IMR-90 (cell line): ENCODE measurements at regions not wholly inside any gene's neighbourhood (a gene's known extent, or its start where the extent isn't known, plus 50 kb on each side); places are given as distances from the start of the nearest gene placed in this dataset.

ENCODE experiments used
- ATAC-seq: fragments of 200-7000 bp; cut with Tn5 transposase; 2 replicates; pipeline ENCODE4 v1.9.1; 2020; ENCODE audit warnings: low read depth, mild to moderate bottlenecking, moderate library complexity
- BruUV-seq: library from RNA; stranded (reverse); fragments of 400-500 nt; replicated peaks from 2 replicates; lab custom pipeline; 2021; lab: Mats Ljungman, UMichigan
- CTCF ChIA-PET: fragments of 300-600 bp; formaldehyde crosslinking; extraction: SDS; loops from one replicate; lab custom pipeline; 2021; ENCODE audit warnings: antibody characterized with exemption; lab: Yijun Ruan, JAX
- POLR2A ChIA-PET: fragments of 300-600 bp; sonication (Branson Sonifier 250); formaldehyde crosslinking; loops from one replicate; lab custom pipeline; 2022; ENCODE audit warnings: antibody characterized with exemption; ENCODE audit not compliant: unreplicated experiment; lab: Charles Lee
- DNase-seq: peaks from one replicate; pipeline ENCODE4 v3.0.0; 2013
- H2AFZ ChIP-seq: replicated peaks from 2 replicates; pipeline ENCODE3; 2013; ENCODE audit warnings: low read length, mild to moderate bottlenecking; ENCODE audit not compliant: poor library complexity
- H2AK5ac ChIP-seq: 2 replicates; pipeline ENCODE4 v1.6.1; 2013; ENCODE audit warnings: low read depth, low read length, inconsistent platforms
- H2AK9ac ChIP-seq: replicated peaks from 2 replicates; pipeline ENCODE3; 2013; ENCODE audit warnings: mild to moderate bottlenecking, low read depth, low read length, moderate library complexity; ENCODE audit not compliant: poor library complexity
- H2BK120ac ChIP-seq: 2 replicates; pipeline ENCODE4 v1.6.1; 2013; ENCODE audit warnings: low read depth, low read length, inconsistent platforms
- H2BK15ac ChIP-seq: 3 replicates; pipeline ENCODE4 v1.6.1; 2013; ENCODE audit warnings: low read depth, low read length, inconsistent platforms
- H2BK20ac ChIP-seq: 2 replicates; pipeline ENCODE4 v1.6.1; 2013; ENCODE audit warnings: low read depth, mild to moderate bottlenecking, inconsistent platforms, low read length, moderate library complexity
- H2BK5ac ChIP-seq: 2 replicates; pipeline ENCODE4 v1.6.1; 2013; ENCODE audit warnings: mild to moderate bottlenecking, low read depth, low read length, inconsistent platforms; ENCODE audit not compliant: poor library complexity, severe bottlenecking
- H3K14ac ChIP-seq: replicated peaks from 2 replicates; pipeline ENCODE4 v1.6.1; 2013; ENCODE audit warnings: low read depth, low read length, inconsistent platforms
- H3K18ac ChIP-seq: 2 replicates; pipeline ENCODE4 v1.6.1; 2013; ENCODE audit warnings: low read depth, low read length, control low read depth
- H3K23ac ChIP-seq: 2 replicates; pipeline ENCODE4 v1.6.1; 2013; ENCODE audit warnings: low read depth, low read length, inconsistent platforms
- H3K27ac ChIP-seq: 2 replicates; pipeline ENCODE4 v1.5.1; 2013; ENCODE audit warnings: mild to moderate bottlenecking, control low read depth, low read length; ENCODE audit not compliant: insufficient read depth
- H3K27me3 ChIP-seq: 2 replicates; pipeline ENCODE4 v1.6.1; 2013; ENCODE audit warnings: low read length; ENCODE audit not compliant: control insufficient read depth, insufficient read depth
- H3K36me3 ChIP-seq: 2 replicates; pipeline ENCODE4 v1.6.1; 2013; ENCODE audit warnings: low read length, mixed read lengths; ENCODE audit not compliant: control insufficient read depth, insufficient read depth
- H3K4ac ChIP-seq: 2 replicates; pipeline ENCODE4 v1.6.1; 2013; ENCODE audit warnings: low read depth, low read length, inconsistent platforms
- H3K4me1 ChIP-seq: 2 replicates; pipeline ENCODE4 v1.6.1; 2013; ENCODE audit warnings: low read length, mixed read lengths; ENCODE audit not compliant: control insufficient read depth, insufficient read depth
- H3K4me2 ChIP-seq: 2 replicates; pipeline ENCODE4 v1.6.1; 2013; ENCODE audit warnings: low read depth, mild to moderate bottlenecking, control low read depth, low read length, moderate library complexity
- H3K4me3 ChIP-seq: 2 replicates; pipeline ENCODE4 v1.5.1; 2013; ENCODE audit warnings: low read depth, mild to moderate bottlenecking, control low read depth, low read length, moderate library complexity; ENCODE audit not compliant: insufficient read depth
- H3K56ac ChIP-seq: 2 replicates; pipeline ENCODE4 v1.6.1; 2013; ENCODE audit warnings: low read length, inconsistent platforms; ENCODE audit not compliant: insufficient read depth; ENCODE audit errors: extremely low read depth
- H3K79me1 ChIP-seq, 2 experiments: 2 replicates each; pipeline ENCODE4 v1.6.1; 2013; ENCODE audit warnings: low read length in 2 of 2, inconsistent platforms in 1 of 2, low read depth in 1 of 2
- H3K9ac ChIP-seq: 2 replicates; pipeline ENCODE4 v1.6.1; 2013; ENCODE audit warnings: low read depth, low read length, control low read depth
- H3K9me1 ChIP-seq: 2 replicates; pipeline ENCODE4 v1.6.1; 2013; ENCODE audit warnings: low read length, inconsistent platforms; ENCODE audit not compliant: insufficient read depth
- H3K9me3 ChIP-seq: 2 replicates; pipeline ENCODE4 v1.6.1; 2013; ENCODE audit warnings: low read length; ENCODE audit not compliant: control insufficient read depth, insufficient read depth
- H4K20me1 ChIP-seq: 2 replicates; pipeline ENCODE4 v1.6.1; 2013; ENCODE audit warnings: low read length, inconsistent platforms; ENCODE audit not compliant: insufficient read depth
- H4K5ac ChIP-seq: 2 replicates; pipeline ENCODE4 v1.6.1; 2013; ENCODE audit warnings: mild to moderate bottlenecking, low read depth, low read length, control low read depth
- H4K8ac ChIP-seq, 2 experiments: 2 replicates each; pipeline ENCODE4 v1.6.1; 2013; ENCODE audit warnings: low read depth in 2 of 2, low read length in 2 of 2, control low read depth in 1 of 2, inconsistent platforms in 1 of 2
- H4K91ac ChIP-seq: 2 replicates; pipeline ENCODE4 v1.6.1; 2013; ENCODE audit warnings: low read depth, low read length, inconsistent platforms; ENCODE audit not compliant: insufficient read depth
- CHD1 ChIP-seq: IDR thresholded peaks from 2 replicates; pipeline ENCODE4 v1.6.1; 2012; ENCODE audit warnings: low read depth, low read length, improper control_type of control experiment
- FOS ChIP-seq: fragments of 150-350 bp; IDR thresholded peaks from 2 replicates; pipeline ENCODE4 v1.6.1; 2016; ENCODE audit warnings: low read depth, low read length
- MAZ ChIP-seq: IDR thresholded peaks from 2 replicates; pipeline ENCODE4 v1.6.1; 2012; ENCODE audit warnings: low read depth, mild to moderate bottlenecking, low read length, improper control_type of control experiment, moderate library complexity, borderline replicate concordance
- NFE2L2 ChIP-seq: fragments of 150-350 bp; IDR thresholded peaks from 2 replicates; pipeline ENCODE4 v1.6.1; 2016; ENCODE audit warnings: low read depth, mild to moderate bottlenecking, low read length
- POLR2A ChIP-seq: IDR thresholded peaks from 2 replicates; pipeline ENCODE4 v1.6.1; 2012; ENCODE audit warnings: mild to moderate bottlenecking, low read depth, low read length
- WGBS, 2 experiments: methylation state at CpG; one replicate each; pipeline versions ENCODE4 v1.1.5 to v1.1.7; 2013; ENCODE audit warnings: missing lambda C conversion rate in 2 of 2; ENCODE audit not compliant: insufficient read length in 1 of 2; ENCODE audit errors: extremely low coverage in 2 of 2; 5-methylcytosine and 5-hydroxymethylcytosine counted together
- dilution Hi-C: fragments of 300-500 bp; cut with HindIII; formaldehyde crosslinking; loops from one replicate; pipeline ENCODE4 v1.14.3; 2018; ENCODE audit warnings: low sequenced_read_pairs; ENCODE audit not compliant: unreplicated experiment
- in situ Hi-C: fragments of 300-500 bp; cut with MboI; formaldehyde crosslinking; loops from 3 replicates; pipeline ENCODE4 v1.14.3; 2019; ENCODE audit warnings: low sequenced_read_pairs, inconsistent platforms, mixed read lengths
- intact Hi-C: fragments of 100-400 bp; cut with micrococcal nuclease; formaldehyde crosslinking; loops from 2 replicates; pipeline ENCODE4 v1.10.0; 2022

DNA sequence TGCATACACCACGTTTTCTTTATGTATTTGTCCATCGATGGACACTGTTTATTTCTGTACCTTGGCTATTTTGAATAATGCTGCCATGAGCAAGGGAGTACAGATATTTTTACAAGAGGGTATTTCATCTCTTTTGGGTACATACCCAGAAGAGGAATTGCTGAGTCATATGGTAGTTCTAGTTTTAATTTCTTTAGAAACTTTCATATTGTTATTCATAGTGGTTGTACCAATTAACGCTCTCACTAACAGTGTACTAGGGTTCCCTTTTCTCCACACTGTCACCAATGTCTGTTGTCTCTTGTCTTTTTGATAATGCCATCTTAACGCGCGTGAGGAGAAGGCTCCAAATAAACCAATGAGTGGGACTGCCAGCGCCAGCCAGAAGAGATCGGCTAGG is 257.6 kb upstream of the EDIL3 start:
- H3K56ac ChIP-seq = no peak overlapping the region
- H3K23ac ChIP-seq = no peak overlapping the region
- H3K14ac ChIP-seq = no peak overlapping the region
- TF ChIP-seq FOS (no peak), MAZ (no peak), POLR2A (no peak), NFE2L2 (peak; percentile 68), CHD1 (no peak)
- no peak overlapping the region for H3K27ac ChIP-seq
- no peak overlapping the region for H4K5ac ChIP-seq
- no TSS peak for BruUV-seq
- POLR2A ChIA-PET = no interaction called here
- ATAC-seq (no peak), DNase-seq (no peak)
- H4K91ac ChIP-seq = no peak overlapping the region
- no peak overlapping the region for H4K8ac ChIP-seq
- H3K9me3 ChIP-seq = no peaks in the 10 kb centered on the region
- H2BK120ac ChIP-seq = no peak overlapping the region
- H2BK15ac ChIP-seq = no peak overlapping the region
- no peaks in the 10 kb centered on the region for H3K79me1 ChIP-seq
- H3K4me3 ChIP-seq = no peak overlapping the region
- H3K27me3 ChIP-seq = no peaks in the 10 kb centered on the region
- in situ Hi-C loops = no loop called here
- H3K4me1 ChIP-seq = no peaks in the 10 kb centered on the region
- H3K9ac ChIP-seq = no peak overlapping the region
- WGBS, 2 experiments = 100% methylated on average over 3 of the region's 8 CpGs; no CpG with 5 or more reads in 1 of the 2 experiments
- no peak overlapping the region for H2AK5ac ChIP-seq
- intact Hi-C loops = no loop called here
- H2BK20ac ChIP-seq = no peak overlapping the region
- CTCF ChIA-PET = no interaction called here
- no peak overlapping the region for H3K4ac ChIP-seq
- H4K20me1 ChIP-seq = no peaks in the 10 kb centered on the region
- no peak overlapping the region for H2BK5ac ChIP-seq
- H3K4me2 ChIP-seq = no peak overlapping the region
- peaks cover 2% of the 10 kb centered on the region; the same call in 1 of the 2 replicates for H3K9me1 ChIP-seq
- no peak overlapping the region for H2AK9ac ChIP-seq
- no peak overlapping the region for H2AFZ ChIP-seq
- dilution Hi-C loops = no loop called here
- no peaks in the 10 kb centered on the region for H3K36me3 ChIP-seq
- H3K18ac ChIP-seq = no peak overlapping the region
